GM18868 (cell line): ENCODE measurements at regions not wholly inside any gene's neighbourhood (a gene's known extent, or its start where the extent isn't known, plus 50 kb on each side); places are given as distances from the start of the nearest gene placed in this dataset.
A peak's percentile ranks its signal among the peaks of the same experiment; 100 is the strongest.

ENCODE experiments used
- ATAC-seq: cut with Tn5 transposase; IDR thresholded peaks from one replicate; pipeline ENCODE4 v1.9.1; 2021; ENCODE audit warnings: mild to moderate bottlenecking, moderate library complexity; ENCODE audit not compliant: unreplicated experiment

DNA sequence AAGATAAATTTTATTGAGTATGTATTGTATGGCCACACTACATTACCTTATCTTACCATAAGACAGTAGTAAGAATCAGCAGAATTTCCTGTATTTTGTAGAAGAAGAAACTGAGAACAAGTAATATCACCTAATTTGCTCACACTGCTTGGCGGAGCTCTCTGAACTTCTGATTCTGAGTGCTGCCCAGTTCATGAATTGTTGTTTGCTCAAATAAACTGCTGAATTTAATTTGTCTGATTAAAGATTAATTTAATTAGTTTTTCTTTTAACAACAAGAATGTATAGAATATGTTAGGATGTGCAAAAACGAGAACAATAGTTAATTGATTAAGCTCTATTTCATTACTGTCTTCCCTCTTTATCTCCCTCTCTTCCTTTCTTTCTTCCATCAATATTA lies 100.1 kb upstream of the ERBB4 start:
- ATAC-seq, result no peak

DNA sequence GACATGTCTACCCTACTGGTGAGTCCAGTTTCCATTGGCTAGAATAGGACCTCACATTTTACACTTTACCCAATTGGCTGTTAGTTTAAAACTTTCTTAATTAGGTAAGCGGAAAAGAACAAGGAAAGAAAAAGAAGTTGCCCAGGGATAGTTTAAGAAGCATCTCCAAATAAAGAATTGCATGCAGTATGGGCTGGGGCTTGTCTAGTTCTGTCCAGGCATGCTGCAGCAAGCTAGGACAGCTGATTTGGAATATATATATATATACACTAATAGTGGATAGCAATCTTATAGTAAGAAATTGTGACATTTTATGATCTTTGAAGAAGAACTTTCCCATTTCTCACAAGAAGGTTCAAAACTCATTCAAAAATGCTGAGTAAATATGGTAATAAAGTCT lies 90.0 kb upstream of the ERBB4 start:
- no peak for ATAC-seq

DNA sequence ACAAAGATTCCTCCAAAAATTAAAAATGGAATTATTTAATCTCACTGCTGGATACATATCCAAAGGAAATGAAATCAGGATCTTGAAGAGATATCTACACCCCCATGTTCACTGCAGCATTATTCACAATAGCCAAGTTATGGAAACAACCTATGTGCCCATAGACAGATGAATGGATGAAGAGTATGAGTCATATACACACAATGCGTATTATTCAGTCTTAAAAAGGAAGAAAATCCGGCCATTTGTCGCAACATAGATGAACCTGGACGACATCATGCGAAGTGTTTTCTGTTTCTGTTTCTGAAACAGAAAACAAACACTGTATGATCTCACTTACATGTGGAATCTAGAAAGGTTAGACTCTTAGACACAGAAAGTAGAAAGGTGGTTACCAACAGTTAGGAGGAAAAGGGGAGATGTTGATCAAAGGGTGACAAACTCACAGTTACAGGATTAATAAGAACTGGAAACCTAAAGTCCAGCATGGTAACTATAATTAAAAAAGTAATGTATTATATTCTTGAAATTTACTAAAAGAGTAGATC lies 87.8 kb upstream of the ERBB4 start:
- no peak for ATAC-seq

DNA sequence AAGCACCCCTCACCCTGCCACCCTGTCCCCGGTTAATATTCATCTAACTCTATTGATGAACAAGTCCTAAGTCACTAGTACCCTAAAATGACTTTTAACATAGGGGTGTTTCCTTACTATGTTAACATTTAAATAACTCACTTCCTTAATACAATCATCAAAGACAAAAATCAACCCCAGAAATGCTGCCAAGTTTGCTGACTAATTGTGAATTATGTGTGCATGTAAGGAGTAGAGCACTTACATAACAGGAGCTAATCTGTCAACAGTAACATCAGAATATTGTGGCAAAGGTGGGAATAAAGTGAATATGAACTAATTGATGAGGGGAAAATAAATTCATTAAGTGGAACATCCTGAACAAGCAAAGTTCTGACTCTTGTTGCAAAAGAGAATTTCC lies 81.4 kb upstream of the ERBB4 start:
- no peak for ATAC-seq

DNA sequence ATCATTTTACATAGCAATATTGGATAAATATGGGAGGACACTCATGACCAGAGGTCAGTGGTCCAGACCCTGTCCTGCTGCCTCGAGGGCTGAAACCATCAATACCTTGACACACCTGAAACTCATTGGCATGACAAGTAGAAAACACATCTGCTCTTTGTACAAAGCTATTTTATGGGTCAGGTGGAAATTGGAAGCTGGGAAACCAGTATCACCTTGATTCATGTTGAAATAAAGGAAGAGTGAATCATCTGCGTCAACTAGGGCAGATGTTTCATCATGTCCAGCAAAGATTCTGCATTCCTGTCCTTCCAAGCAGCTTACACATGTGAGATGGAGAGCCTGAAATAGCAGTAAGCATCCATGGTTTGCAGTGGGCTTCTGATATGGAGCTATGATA lies 80.0 kb upstream of the ERBB4 start:
- ATAC-seq, result no peak

DNA sequence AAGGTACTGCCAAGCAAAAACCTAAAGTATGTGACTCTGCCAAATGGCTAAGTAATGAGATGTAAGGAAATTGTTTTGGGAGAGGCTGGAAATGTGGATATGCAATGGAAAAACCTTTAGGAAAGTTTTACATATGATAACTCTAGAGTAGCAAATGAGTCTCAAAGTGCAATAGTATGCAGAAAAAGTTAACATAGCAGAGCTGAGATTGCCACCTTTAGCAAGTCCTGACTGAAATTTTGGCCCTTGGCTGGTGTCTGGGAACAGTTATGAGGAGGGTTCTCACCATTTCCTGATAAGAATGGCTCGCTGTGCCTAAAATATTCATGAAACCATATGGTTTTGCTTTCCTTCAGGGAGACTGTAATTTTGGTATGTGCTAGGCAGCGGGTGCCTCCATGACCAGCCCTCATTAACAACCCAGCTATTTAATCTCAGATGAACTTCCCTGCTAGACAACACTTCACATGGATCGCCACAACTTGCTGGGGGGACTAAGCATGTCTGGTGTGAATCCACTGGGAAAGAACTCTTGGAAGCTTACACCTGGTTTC lies 72.3 kb upstream of the ERBB4 start:
- no peak for ATAC-seq

DNA sequence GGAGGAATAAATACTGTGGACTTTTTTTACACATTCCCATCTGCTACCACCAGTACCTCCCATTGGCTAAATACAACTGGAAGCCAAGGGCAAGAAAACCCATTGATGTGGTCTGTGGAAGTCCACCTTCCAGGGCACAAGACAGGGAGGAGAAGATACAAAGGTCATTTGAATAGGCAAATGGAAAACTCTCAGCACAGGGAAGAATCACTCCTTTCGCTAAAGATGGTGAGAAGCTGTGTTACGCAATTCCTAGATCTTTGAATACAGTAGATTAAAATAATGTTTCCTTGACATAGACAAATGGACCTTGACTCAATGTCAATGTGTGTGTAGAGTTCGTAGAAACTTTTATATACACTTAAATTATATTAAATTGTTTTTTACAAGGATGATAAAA lies 70.9 kb upstream of the ERBB4 start:
- no peak for ATAC-seq

DNA sequence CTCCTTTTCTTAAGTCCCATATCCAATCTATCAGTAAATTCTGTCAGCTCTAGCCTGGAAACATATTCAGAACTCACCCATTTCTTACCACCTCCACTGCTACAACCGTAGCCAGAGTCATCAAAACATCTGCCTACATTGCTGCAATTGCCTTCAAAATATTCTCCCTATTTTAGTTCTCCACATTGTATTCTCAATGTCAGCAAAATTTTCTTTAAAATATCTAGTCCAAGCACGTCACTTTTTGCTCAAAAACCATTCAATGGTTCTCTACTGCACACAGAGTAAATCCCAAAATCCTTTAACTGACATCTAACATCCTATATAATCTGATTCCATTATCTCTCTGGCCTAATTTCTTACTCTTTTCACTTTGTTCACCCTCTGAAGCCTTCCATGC lies 68.5 kb upstream of the ERBB4 start:
- ATAC-seq, result no peak

DNA sequence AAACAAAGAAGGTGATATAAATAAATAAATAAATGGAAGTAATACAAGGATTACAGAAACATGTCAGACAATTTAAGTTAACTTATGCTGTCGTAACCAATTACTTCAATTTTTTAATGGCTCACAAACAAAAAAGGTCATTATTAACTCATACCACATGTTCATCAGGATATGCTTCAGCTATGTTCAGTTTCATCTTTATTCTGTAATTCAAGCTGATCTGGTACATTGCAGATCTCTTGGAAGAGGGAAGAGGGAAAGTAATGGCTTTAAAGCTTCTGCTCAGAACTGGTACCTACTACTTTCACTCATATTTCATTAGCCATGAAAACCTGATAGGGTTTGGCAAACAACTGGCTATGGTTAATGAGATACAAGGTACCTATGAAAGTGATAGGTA lies 67.6 kb upstream of the ERBB4 start:
- no peak for ATAC-seq

DNA sequence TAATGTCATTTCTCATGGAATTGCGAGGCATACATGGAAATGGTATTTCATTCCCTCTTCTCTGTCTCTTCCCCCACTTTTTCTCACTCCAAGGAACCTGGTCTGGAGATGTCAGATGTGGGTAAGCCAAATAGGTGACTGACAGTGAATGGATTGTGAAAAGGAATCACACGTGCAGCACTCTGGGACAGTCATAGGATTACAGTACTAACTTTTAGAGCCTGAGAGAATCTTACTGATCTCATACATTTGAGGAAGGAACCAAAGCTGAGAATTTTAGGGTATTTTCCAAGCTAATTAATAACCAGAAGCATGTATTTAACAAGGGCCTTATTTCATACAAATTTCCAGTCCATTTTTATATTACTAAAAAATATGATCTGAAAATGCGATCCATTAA lies 58.1 kb upstream of the ERBB4 start:
- no peak for ATAC-seq

DNA sequence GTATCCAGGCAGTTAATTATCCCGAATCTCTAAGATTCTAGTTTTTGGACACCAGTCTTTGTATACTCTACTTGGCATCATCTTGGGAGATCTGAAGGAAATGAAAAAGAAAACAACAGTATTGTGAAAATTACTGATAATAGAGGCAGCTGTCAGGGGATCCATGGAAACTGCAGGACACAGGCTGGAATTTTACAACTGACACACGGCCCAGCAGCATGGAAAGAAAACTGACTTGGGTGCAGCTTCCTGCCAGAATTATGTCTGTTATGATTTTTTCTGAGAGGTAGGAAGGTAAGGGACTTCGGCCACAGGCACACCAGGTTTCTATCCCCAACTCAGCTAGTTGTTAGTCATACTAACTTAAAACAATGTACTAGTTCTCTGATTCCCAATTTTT lies 57.7 kb upstream of the ERBB4 start:
- ATAC-seq, result no peak

DNA sequence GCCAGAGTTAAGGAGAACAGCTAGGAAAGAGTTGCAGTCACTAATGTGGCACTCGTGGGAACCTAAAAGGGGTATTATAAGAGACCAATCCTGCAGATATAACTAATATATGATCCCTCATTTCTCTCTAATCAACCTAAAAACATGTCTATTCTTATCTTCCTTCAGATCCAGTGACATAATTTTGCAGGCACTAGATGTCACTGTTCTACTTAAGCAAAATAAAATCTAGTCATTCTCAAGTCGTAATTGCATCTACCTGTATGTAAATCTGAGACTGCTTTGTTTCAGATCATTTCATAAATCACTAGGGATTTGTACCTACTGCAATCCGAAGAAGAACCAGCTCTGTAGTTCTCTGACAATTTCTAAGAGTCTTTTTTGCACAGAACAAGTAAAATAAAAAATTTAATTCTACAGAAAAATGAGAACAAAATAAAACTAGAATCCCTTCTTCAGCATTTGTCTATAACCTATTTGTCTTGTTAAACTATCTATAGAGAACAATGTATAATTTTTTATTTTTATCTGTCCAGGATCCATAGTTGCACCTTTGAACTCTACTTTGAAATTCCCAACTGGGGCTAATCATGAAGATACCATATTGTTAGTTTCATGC lies 56.5 kb upstream of the ERBB4 start:
- peak; percentile 74 for ATAC-seq

DNA sequence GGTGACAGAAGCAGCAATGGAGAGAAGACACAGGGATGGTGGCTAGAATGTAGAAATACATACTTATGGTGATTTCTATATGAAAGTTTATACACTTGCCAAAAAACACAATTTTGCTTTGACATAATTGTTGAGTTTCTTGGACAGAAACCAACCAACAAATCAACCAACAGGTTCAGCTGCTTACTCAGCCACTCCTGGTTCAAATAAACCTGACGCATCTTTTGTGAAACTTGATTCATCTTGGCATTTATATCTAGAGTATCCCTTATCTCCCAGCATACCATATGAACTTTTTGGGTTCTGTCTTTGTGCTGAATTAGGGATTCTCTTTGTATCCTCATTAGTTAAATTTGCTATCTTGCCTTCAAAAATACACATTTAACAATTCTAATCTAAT lies 54.1 kb upstream of the ERBB4 start:
- ATAC-seq, result no peak
